NCI-H748 treated with DMSO at 0.1 percent for 48 hours (cell line): ENCODE measurements at regions not wholly inside any gene's neighbourhood (a gene's known extent, or its start where the extent isn't known, plus 50 kb on each side); places are given as distances from the start of the nearest gene placed in this dataset.
"Not testable (repeated sequence)": the region's sequence is repeated elsewhere in the genome, so short reads cannot be mapped to it uniquely, and the experiment has no call there.

Experiments used
- DNase-seq: peaks from one replicate; lab custom pipeline; 2025; lab: John Stamatoyannopoulos, UW

DNA sequence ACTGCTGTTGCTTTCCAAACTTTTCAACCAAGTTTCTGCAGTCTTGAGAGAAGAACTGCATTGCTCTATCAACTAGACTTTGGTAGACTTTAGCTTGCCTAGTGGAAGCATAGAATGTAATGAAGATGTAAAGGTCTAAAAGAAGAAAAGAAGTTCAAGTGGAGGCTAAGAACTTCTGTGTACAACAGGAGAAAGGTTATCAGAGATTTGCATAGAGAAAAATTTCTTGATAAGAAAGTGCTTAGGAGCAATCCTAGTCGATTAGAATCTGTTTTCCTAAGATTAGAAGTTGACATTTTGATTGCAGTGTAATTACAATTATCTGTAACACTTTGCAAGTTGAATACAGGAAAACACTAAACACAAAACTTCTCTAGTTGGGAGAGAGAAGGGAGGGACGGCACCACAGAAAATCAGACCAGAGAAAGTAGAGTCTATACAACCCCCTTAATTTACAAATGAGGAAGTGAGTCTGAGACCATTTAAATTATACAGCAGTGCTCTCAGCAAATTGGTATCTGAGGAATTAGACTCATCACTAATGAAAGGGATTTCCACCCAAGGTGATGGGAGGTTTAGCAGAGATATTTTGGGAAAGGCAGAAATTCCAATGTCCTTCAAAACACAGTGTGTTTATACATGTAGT lies 194.3 kb upstream of the MARCKS start:
- DNase-seq = no peak

DNA sequence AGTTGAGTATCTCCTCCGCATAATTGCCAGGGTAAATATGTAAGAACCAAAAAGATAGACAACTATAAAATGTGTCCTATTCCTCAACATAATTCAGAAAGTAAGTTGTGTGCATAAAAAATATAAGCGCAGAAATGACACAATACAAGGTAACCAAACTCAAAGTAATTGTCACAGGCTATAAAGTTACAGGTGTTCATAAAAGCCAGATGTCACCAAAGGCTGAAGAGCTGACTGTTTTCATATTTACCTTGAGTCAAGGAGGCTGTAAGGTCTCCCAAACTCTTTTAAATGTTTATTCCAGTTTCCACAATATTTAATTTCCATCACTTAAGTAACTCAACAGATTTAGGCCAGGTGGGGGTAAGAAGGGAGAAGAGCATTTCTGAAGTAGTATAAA lies 192.2 kb upstream of the MARCKS start:
- DNase-seq = no peak

DNA sequence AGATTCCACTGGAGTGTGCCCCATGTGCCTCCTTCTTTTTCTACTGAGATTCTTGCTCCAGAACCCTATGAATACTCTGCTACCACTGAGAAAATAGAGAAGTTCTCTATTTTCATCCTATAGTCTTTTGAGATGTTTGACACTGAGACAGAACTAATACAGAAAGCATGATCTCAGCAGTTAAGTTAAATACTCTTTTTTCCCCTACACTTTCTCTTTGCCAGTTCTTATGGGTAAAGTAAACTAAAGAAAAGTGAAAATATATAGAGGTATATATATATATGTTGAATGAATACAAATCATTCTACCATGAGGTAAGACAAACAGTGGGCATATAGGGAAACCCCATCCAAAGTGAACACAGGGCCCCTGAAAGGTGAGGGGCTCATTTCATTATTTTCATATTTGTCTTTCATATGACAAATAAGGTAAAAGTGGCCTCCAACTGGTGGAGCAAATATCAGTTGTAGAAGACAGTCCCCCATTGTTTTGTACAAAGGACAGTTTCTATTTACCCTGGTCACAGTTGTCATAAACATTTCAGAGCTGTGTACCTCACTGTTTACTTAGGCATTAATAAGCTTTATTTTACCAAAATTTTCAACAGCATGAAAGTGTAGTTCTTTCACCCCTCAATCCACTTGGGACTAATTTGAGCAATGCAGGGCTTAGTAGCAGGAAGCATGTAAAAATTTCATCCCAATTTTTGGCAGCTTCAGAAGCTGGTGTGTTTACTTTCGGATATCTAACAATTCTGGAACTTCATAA lies 188.3 kb upstream of the MARCKS start:
- peak; percentile 35 for DNase-seq

DNA sequence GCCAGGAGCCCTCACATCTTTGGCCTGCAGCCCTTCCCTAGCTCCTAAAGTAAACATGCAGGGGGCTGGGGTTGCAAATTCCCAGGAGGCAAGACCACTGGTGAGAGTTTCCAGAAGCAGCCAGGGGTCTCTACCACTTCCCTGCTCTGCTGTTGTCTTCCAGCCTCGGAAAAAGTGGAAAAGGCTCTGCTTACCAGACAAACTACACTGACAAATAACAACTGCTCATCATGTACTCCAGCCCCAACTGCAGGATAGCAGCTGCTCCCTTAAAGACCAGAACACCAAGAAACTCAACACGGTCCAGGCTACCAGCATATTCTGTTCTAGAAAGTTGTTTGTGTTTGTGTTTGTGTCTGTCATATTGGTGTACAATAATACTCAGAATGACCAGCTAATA lies 187.5 kb upstream of the MARCKS start:
- DNase-seq = no peak

DNA sequence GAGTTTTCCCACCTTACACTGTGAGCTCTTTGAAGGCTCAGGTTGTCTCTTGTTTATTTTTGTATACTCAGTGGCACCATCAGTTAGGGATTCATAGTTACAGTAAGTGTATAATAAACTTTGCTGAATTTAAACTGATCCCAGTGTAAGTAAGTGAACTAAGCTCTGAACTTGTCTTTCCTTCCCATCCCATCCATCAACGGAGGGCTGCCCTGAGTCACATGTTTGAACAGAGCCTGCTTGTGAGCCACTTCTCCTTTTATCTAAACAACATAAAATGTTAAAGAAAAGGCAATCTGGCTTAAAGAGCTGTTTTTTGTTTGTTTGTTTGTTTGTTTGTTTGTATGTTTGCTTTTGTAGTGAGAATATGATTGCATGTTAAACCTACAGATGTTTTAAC lies 185.7 kb upstream of the MARCKS start:
- no peak for DNase-seq

DNA sequence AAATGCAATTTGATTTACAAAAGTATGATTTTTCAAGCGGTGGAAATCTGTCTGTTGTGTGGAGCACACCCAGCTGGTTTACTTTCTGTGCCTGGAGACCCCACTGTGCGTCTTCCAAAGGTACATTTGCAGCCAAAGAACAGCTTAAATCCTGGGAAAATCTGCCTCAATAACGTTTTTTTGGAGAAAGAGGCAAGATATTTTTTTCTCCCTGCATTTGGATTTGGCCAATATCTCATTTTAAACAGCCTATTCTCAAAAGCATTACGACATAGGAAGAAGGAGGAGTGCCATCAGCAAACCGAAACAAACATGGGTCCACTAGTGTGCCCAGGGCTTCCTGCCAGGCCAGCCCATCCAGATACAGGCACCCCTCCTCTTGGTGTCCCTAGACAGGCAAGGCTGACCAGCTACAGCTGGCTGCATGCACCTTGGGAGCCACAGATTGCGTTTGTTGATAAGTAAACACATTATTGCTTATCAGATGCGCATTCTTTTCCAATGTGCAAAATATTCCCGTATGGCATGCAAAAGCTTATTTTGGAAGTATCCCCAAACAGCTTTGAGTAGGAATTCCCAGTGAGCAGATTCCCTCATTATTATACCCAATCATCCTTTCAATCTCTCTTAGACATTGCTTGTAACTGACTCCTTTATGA lies 184.5 kb upstream of the MARCKS start:
- no peak for DNase-seq

DNA sequence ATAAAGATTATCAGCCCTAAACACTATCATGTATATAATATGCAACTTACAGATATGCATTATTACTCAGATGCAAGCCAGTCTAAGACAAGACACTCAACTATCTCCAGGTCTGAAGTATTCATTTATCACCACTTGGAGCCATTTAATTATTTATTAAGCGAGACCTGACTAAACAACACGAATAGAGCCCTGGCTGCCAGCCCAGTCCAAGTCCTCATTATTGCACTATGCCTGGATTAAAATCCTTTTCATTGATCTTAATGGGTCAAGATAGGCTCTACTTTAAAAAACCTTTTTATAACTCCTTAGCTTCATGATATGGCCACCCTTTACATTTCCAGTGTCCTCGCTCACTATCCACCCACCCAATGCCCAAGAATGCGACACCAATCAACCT lies 183.1 kb upstream of the MARCKS start:
- no peak for DNase-seq

DNA sequence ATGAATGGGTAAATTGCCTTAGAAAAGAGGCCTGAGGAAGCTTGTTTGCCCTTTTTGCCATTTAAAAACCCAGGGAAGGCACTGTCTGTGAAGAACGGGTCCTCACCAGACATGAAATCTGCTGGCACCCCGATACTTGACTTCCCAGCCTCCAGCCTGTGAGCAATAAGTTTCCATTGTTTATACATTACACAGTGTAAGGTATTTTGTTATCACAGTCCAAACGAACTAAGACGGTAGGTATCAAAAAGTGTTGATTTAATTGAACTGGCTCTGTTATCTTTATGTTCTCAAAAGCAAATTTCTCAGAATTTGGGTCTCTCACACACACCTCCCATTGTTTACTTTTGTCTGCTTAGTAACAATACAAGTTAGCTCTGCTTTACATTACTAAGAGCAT lies 181.1 kb upstream of the MARCKS start:
- no peak for DNase-seq

DNA sequence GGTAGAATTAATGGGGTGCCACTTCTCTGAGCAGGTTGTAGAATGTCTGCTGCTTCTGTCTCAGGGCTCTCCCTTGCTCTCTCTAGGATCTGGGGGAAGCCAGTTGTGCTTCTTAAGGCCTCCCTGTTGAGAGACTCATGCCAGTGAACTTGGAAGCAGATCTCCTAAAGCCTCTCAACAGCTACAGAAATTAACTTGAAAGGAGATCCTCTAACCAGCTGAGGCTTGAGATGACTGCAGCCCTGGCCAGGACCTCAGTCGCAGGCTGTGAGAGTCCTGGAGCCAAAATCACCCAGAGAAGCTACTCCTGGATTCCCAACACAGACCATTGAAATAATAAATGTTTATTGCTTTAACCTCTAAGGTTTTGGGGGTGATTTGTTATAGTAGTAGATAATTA lies 180.2 kb upstream of the MARCKS start:
- DNase-seq = no peak

DNA sequence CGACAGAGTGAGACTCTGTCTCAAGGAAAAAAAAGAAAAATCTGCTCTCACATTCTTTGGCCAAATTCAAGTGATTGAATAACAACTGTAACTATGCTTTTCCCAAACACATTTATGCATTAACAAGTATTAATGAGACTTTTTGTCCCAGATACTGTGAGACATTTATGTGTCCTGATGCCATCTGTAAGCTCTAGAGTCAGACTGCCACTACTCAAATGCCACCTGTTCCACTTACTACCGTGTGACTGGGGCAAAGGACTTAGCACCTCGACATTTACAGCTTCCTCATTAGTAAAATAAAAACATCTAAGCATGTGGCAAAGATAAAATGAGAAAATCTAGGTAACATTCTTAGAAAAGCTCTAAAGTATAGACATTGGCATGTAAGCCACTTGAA lies 178.1 kb upstream of the MARCKS start:
- no peak for DNase-seq

DNA sequence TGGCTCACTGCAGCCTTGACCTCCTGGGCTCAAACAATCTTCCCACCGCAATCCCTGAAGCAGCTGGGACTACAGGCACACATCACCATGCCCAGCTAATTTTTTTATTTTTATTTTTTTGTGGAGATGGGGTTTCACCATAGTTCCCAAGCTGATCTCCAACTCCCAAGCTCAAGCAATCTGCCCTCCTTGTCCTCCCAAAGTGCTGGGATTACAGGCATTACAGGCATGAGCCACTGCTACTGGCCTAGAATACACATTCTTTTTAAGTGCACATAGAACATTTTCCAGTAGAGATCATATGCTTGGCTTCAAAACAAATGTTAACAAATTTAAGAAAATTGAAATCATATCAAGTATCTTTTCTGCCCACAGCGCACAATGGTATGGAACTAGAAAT lies 176.8 kb upstream of the MARCKS start:
- DNase-seq = no peak

DNA sequence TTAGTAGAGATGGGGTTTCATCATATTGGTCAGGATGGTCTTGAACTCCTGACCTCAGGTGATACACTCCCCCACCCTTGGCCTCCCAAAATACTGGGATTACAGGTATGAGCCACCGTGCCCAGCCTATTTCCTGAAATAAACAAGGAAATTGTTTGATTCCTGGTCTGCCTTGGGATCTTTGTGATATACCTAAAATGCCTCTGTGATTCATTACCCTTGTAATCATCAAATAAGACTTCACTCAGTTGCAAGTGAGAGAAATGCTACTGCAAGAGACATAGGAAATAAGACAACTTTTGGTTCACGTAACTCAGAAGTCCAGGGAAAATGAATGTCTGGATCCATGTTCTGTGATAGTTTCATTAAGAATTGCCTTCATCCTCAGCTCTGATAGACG lies 173.2 kb upstream of the MARCKS start:
- no peak for DNase-seq

DNA sequence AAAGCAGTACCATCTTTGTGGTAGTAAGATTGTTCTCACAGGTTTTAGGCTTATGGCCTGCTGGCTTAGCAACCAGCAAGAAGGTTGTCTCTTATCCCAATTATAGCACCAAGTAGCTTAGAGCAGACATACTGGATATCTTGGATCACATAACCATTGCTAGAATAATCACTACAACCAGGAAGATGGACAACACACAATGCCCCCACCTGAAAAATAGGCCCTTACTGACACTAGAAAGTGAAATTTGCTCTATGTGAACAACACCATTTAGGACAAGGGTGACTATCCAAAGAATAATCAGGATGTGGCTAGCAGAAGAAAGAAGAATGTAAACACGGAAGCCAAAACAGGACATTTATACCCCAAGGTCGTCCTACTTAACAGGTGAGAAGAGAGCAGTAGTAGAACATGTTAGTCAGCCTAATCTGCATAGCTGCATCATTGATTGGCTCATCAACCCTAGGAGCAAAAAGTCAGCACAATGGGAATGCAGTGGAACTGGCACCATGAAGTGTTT lies 172.7 kb upstream of the MARCKS start:
- no peak for DNase-seq

DNA sequence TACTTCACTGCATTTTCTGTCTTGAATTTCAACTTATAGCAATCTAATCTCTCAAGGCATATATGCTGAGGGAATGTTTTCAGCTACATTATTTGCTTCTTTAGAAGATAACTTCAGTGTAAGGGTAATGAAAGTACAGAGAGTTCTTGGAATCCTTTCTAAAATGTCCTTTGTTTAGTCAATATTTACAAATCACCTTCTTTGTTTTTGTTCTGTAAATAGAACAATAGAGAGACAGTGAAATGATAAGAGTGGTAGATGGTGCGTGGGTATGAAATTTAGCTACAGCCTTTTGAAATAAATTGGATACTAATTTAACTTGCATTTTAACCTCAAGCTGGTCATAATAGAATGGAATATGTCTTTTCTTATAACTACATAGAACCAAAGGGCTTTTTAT lies 171.1 kb upstream of the MARCKS start:
- DNase-seq = no peak

DNA sequence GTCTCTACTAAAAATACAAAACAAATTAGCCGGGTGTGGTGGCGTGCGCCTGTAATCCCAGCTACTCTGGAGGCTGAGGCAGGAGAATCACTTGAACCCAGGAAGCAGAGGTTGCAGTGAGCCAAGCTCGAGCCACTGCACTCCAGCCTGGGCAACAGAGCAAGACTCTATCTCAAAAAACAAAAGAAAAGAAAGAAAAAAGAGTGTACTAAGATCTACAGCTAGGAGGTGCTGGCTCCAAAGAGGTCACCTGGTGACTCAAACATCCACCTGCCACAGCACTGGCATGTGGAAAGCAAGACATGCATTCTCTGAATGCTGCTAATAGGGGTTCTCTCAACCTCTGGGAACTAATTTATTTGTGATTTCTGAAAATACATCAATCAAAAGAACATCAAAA lies 167.5 kb upstream of the MARCKS start:
- not testable (repeated sequence) for DNase-seq

DNA sequence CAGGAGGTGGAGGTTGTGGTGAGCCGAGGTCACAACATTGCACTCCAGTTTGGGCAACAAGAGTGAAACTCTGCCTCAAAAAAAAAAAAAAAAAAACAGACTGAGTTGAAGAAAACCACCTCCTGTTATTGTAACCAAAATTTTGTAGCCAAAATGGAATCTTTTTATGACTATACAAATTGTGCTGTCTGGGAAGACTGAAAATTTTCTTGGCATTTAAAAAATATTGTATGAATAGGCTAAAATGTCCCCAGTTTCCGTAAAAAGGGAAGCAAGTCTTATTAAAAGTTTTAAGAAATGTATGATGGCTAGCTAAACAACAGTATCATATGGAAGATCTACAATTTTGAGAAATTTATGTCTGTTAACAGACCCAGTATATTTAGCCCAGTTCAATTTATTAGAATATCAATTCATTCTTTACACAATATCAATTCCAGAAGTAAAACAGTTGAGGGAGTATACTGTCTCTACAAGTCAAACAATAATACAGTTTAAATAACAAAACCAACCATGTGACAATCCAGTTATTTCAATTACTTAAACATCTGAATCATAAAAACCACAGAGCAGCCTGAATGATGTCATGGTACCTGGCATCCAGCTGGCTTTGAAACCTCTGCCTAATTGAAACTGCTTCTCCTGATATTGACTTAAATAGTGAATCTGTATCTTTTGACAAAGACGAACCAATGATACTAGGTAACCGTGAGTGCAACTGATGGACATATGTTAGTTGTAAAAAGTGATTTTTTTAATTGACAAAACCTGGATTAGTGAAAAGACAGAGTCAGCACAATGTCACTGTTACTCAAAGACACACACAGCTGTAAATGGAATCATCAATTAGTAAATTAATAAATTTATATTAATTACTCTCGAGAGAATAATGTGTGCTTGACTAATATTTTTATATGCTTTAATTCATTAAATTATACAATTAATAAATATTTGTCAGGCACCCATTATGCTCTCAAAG lies 166.6 kb upstream of the MARCKS start:
- DNase-seq = peak; percentile 31

DNA sequence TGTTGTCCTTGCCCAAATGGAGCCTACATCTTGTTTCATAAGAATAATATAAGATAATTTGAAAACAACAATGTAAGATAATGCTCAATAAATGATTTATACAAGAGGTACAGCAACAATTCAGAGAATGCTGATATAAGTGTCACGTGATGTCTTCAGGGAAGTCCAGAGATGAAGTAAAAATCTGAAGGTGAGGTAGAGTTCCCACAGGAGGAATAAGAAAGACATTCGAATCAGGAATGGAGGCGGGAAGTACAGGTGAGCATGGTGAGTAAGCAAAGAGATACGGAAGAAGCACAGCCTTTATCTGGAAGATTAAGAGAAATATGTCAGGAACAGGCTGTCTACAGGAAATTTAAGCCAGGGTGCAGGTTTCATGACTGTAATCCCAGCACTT lies 165.9 kb upstream of the MARCKS start:
- no peak for DNase-seq

DNA sequence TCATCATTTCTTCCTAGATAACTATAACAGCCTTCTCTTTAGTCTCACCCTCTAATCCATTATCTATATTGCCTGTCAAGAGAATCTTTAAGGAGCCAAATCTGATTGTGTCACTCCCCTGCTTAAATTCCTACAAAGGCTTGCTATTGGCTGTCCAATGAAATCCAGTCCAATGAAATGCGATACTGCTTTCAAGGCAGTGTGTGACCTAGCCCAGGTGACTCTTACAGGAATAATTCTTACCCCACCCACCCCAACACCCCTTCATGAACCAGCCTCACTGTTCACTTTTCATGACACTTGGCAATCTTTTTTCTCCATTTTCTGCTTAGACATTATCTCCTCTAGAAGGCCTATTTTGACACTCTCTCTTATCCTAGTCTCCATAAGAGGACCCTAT lies 163.3 kb upstream of the MARCKS start:
- no peak for DNase-seq

DNA sequence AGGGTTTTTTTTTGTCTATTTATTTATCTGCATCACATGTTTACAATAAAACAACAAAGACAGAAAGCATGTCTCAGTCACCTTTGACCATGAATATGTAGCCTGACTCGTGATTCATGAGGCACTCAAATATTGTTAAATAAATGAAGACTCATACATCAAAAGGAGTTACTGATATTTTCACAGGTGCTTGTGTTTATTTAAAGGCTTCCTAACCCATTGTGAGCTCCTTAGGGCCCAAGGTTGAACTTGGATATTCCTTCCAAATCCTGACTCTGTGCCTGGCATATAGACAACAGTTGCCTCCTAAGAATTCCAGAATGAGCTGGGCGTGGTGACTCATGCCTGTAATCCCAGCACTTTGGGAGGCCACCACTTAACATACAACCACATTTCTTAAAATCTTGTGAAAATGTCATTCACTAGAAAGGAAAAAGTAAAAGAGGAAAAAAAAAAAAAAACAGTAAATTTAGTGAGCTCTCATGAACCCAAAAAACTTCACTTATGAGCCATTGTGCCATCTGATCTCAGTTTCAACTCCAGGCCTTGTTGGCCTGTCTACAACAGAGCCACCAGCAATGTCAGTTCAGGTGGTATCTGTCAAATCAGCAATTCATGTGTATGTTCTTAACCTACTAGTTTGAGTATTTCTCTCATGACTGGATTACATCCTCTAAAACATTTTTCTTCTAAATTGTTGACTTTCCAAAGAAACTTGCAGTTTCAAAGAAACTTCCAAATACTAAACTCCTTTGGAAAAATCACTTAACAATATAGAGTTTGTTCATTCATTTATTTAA lies 162.7 kb upstream of the MARCKS start:
- DNase-seq = no peak

DNA sequence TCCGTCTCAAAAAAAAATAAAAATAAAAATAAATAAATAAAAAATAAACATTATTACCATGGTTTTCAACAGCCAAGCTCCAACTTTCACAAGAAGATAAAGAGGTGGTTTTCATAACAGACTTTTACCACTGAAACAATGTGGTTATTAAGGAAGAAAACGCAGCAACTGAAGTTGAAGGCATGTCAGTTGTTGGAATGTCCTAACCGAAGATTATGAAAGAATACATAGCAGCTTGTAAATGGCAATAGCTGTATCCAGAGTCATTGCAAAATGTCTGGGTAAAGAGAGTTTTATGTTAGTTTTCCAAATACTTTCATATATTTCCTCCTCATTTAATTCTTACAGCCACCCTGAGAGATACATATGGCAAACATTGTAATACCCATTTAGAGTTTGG lies 161.6 kb upstream of the MARCKS start:
- no peak for DNase-seq

DNA sequence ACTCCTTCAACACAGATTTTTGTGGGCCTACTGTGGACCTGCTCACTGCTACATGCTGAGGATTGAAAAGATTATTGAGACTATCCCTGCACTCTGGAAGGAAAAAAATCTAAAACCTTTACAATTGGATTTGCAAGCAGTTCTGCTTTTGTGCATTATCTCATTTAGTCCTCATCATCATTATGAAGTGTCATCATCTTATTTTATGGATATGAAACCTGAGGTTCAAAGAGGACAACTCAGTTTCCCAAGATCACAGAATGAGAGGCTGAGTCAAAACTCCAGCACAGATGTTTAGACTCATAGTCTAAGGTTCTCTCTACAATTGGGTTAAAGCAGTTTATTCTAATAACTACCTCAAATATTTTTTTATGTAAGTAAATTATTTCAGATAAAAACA lies 160.2 kb upstream of the MARCKS start:
- no peak for DNase-seq
